ENCODE measurements at regions not wholly inside any gene's neighbourhood (a gene's known extent, or its start where the extent isn't known, plus 50 kb on each side); places are given as distances from the start of the nearest gene placed in this dataset.

DNA sequence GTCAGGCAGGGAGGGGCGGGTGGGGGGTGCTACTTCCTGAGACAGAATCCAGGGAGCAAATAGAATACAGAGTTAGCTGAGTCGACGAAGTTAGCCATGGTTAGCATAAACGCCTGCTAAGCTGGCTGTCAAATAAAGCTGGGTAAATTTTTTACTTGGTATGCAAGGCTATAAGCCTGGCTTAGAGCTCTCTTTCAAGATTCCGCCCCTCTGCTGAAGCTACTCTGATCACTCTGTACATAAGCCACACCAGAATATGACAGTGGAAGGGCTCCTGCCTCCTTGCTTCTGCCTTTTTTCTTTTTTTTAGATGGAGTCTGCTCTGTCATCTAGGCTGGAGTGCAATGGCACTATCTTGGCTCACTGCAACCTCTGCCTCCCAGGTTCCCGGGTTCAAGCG is 58.3 kb downstream of the CYRIA start:
- TF ChIP-seq, protein P1, sequence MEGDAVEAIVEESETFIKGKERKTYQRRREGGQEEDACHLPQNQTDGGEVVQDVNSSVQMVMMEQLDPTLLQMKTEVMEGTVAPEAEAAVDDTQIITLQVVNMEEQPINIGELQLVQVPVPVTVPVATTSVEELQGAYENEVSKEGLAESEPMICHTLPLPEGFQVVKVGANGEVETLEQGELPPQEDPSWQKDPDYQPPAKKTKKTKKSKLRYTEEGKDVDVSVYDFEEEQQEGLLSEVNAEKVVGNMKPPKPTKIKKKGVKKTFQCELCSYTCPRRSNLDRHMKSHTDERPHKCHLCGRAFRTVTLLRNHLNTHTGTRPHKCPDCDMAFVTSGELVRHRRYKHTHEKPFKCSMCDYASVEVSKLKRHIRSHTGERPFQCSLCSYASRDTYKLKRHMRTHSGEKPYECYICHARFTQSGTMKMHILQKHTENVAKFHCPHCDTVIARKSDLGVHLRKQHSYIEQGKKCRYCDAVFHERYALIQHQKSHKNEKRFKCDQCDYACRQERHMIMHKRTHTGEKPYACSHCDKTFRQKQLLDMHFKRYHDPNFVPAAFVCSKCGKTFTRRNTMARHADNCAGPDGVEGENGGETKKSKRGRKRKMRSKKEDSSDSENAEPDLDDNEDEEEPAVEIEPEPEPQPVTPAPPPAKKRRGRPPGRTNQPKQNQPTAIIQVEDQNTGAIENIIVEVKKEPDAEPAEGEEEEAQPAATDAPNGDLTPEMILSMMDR (IDR thresholded peaks at IDR 0.05), result no peak
- no peak for TF ChIP-seq POLR2A (IDR thresholded peaks at IDR 0.05)
